GM18505 (cell line): ENCODE measurements at regions not wholly inside any gene's neighbourhood (a gene's known extent, or its start where the extent isn't known, plus 50 kb on each side); places are given as distances from the start of the nearest gene placed in this dataset.
"Not testable (repeated sequence)": the region's sequence is repeated elsewhere in the genome, so short reads cannot be mapped to it uniquely, and the experiment has no call there.

Experiments
- ATAC-seq: cut with Tn5 transposase; IDR thresholded peaks from one replicate; pipeline ENCODE4 v1.9.1; 2021; ENCODE audit not compliant: unreplicated experiment
- POLR2A ChIP-seq: IDR thresholded peaks from 4 replicates; pipeline ENCODE4 v1.6.1; 2011; ENCODE audit warnings: borderline replicate concordance; ENCODE audit not compliant: insufficient read depth, insufficient read length; ENCODE audit errors: extremely low read depth

GRCh38 chr4:158428242-158428641, 93.4 kb upstream of the RXFP1 start:
- no peak for ATAC-seq
- TF ChIP-seq POLR2A: no peak

- ATAC-seq: no peak
- TF ChIP-seq POLR2A: no peak
Observed at GRCh38 chr4:158442736-158443135, 78.9 kb upstream of the RXFP1 start.

- TF ChIP-seq POLR2A: no peak
- no peak for ATAC-seq
Observed at GRCh38 chr4:158443731-158444130, 78.0 kb upstream of the RXFP1 start.

- ATAC-seq: no peak
- TF ChIP-seq POLR2A: no peak
Observed at GRCh38 chr4:158444621-158445020, 77.1 kb upstream of the RXFP1 start.

- no peak for TF ChIP-seq POLR2A
- no peak for ATAC-seq
Observed at GRCh38 chr4:158446106-158446505, 75.6 kb upstream of the RXFP1 start.

GRCh38 chr4:158450741-158451140, 70.9 kb upstream of the RXFP1 start:
- ATAC-seq: no peak
- TF ChIP-seq POLR2A: no peak

GRCh38 chr4:158452116-158452515, 69.6 kb upstream of the RXFP1 start:
- not testable (repeated sequence) for ATAC-seq

- TF ChIP-seq POLR2A: no peak
- ATAC-seq: no peak
Observed at GRCh38 chr4:158458271-158458895, 63.3 kb upstream of the RXFP1 start.

- no peak for TF ChIP-seq POLR2A
- ATAC-seq: no peak
Observed at GRCh38 chr4:158459085-158459820, 62.4 kb upstream of the RXFP1 start.

- no peak for ATAC-seq
- TF ChIP-seq POLR2A: no peak
Observed at GRCh38 chr4:158461336-158461735, 60.3 kb upstream of the RXFP1 start.

GRCh38 chr4:158462611-158463010, 59.1 kb upstream of the RXFP1 start:
- ATAC-seq: no peak
- TF ChIP-seq POLR2A: no peak
